MCF 10A (cell line): ENCODE measurements at regions not wholly inside any gene's neighbourhood (a gene's known extent, or its start where the extent isn't known, plus 50 kb on each side); places are given as distances from the start of the nearest gene placed in this dataset.
"Not testable (repeated sequence)": the region's sequence is repeated elsewhere in the genome, so short reads cannot be mapped to it uniquely, and the experiment has no call there.

Experiments used
- BruUV-seq: library from RNA; stranded (reverse); fragments of 400-500 nt; replicated peaks from 2 replicates; lab custom pipeline; 2021; lab: Mats Ljungman, UMichigan
- CTCF ChIA-PET: fragments of 300-600 bp; sonication (Branson Sonifier 250); formaldehyde crosslinking; extraction: SDS; loops from one replicate; lab custom pipeline; 2021; ENCODE audit warnings: antibody characterized with exemption, inconsistent platforms; lab: Yijun Ruan, JAX
- POLR2A ChIA-PET: fragments of 300-600, 350-650 bp; sonication (Branson Sonifier 250); formaldehyde crosslinking; extraction: SDS; loops from one replicate; lab custom pipeline; 2020; ENCODE audit warnings: antibody characterized with exemption, inconsistent platforms; lab: Yijun Ruan, JAX
- DNase-seq: peaks from one replicate; pipeline ENCODE4 v3.0.0-alpha.2; 2018; ENCODE audit not compliant: unreplicated experiment
- H3K27ac Mint-ChIP-seq: one replicate; pipeline ENCODE4 v1.8.0; 2022; ENCODE audit warnings: mild to moderate bottlenecking, low read depth, mixed read lengths; ENCODE audit not compliant: unreplicated experiment
- H3K27me3 Mint-ChIP-seq: one replicate; pipeline ENCODE4 v1.8.0; 2022; ENCODE audit warnings: mixed read lengths; ENCODE audit not compliant: insufficient read depth, unreplicated experiment
- H3K36me3 Mint-ChIP-seq: one replicate; pipeline ENCODE4 v1.8.0; 2022; ENCODE audit warnings: mild to moderate bottlenecking, moderate library complexity, mixed read lengths; ENCODE audit not compliant: insufficient read depth, unreplicated experiment
- H3K4me1 Mint-ChIP-seq: one replicate; pipeline ENCODE4 v1.8.0; 2022; ENCODE audit warnings: mixed read lengths; ENCODE audit not compliant: insufficient read depth, unreplicated experiment
- H3K4me3 Mint-ChIP-seq: one replicate; pipeline ENCODE4 v1.8.0; 2022; ENCODE audit warnings: mild to moderate bottlenecking, moderate library complexity, mixed read lengths; ENCODE audit not compliant: unreplicated experiment
- H3K9me3 Mint-ChIP-seq: one replicate; pipeline ENCODE4 v1.8.0; 2022; ENCODE audit warnings: mixed read lengths; ENCODE audit not compliant: unreplicated experiment
- CTCF ChIP-seq: fragments of 200-600 bp; IDR thresholded peaks from one replicate; pipeline ENCODE4 v1.8.0; 2022; ENCODE audit warnings: antibody characterized with exemption, mild to moderate bottlenecking; ENCODE audit not compliant: unreplicated experiment
- intact Hi-C: fragments of 100-400 bp; cut with micrococcal nuclease; formaldehyde crosslinking; loops from 2 replicates; pipeline ENCODE4 v1.14.1; 2022

DNA sequence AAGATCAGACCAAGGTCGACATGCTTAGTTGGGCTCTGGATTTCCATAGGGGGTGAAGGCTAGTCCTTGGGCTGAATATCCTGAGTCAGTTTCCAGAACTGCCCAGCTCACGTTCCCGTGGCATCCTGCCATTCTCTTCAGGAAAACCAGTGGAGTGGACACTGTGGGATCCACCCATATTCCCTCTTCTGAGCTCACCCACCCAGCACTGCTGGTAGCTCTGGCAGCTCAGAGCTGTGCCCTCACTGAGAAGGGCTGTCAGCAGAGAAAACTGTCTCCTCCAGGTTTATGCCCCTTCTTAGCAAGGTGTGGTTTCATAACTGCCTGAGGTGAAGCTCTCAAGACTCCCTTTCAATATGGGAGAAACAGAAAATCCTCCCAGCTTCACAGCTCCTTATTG, 111.7 kb downstream of the GGTLC2 start:
- BruUV-seq = no TSS peak
- CTCF ChIA-PET = interaction anchor here (0.7 to 2.9 kb wide), 4 partner anchors 10 to 92 kb away, joined by 3 to 9 read pairs (median 6); no protein-coding TSS in a partner anchor
- H3K27me3 Mint-ChIP-seq = no peaks in the 10 kb centered on the region

GRCh38 chr22:22756551-22757201, 112.3 kb downstream of the GGTLC2 start:
- ChIA-PET POLR2A (interaction anchor here (0.9 kb wide), 1 partner anchor 80 kb away, joined by 3 read pairs; no protein-coding TSS in a partner anchor), CTCF (interaction anchor here (0.7 to 2.9 kb wide), 5 partner anchors 11 to 92 kb away, joined by 3 to 9 read pairs (median 5); no protein-coding TSS in a partner anchor)
- intact Hi-C loops, H3K27ac Mint-ChIP-seq, H3K36me3 Mint-ChIP-seq, H3K27me3 Mint-ChIP-seq, DNase-seq, H3K9me3 Mint-ChIP-seq, H3K4me3 Mint-ChIP-seq, BruUV-seq: not testable (repeated sequence)
- H3K4me1 Mint-ChIP-seq = peaks cover 27% of the 10 kb centered on the region

More for the DNA sequence above, 111.7 kb downstream of the GGTLC2 start:
- DNase-seq = no peak
- no peak for TF ChIP-seq CTCF
- H3K27ac Mint-ChIP-seq = no peak overlapping the region
- H3K9me3 Mint-ChIP-seq = no peaks in the 10 kb centered on the region
- intact Hi-C loops = no loop called here
- peaks cover 27% of the 10 kb centered on the region for H3K4me1 Mint-ChIP-seq
- H3K4me3 Mint-ChIP-seq = no peak overlapping the region
- POLR2A ChIA-PET = interaction anchor here (0.9 kb wide), 1 partner anchor 80 kb away, joined by 3 read pairs; no protein-coding TSS in a partner anchor
- H3K36me3 Mint-ChIP-seq = peaks cover 6% of the 10 kb centered on the region

DNA sequence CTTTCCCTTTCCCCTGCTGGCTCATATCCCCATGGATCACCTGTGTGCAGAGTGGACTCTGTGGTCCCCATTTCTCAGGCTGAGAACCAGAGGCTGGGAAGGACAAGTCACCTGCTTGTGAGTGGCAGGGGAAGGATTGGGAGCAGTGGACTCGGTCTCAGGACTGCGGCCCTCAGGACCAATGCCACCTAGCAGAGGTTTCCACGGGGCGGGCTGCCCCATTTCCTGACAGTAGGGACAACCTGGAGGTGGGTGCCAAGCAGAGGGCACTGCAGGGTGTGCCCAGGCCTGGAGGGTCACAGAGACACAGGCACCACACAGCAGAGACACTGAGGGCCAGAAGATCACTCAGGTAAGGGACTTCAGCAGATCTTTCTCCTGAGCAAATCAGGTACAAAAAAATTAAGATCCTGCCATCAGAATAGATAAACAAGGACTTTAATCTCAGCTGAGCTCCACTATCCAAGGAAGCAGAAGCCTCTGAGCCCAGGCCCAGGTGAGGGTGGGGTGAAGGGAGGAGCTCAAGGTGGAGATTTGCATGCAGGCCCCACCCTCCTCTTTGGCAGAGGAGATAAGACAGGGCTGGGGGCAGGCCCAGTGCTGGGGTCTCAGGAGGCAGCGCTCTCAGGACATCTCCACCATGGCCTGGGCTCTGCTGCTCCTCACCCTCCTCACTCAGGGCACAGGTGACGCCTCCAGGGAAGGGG, 113.8 kb downstream of the GGTLC2 start:
- DNase-seq, H3K36me3 Mint-ChIP-seq, H3K4me3 Mint-ChIP-seq, BruUV-seq, H3K27ac Mint-ChIP-seq, H3K9me3 Mint-ChIP-seq, POLR2A ChIA-PET, intact Hi-C loops, H3K27me3 Mint-ChIP-seq: not testable (repeated sequence)
- CTCF ChIA-PET = interaction anchor here (1.4 to 2.9 kb wide), 2 partner anchors 11 to 12 kb away, joined by 8 to 9 read pairs; no protein-coding TSS in a partner anchor
- peaks cover 11% of the 10 kb centered on the region for H3K4me1 Mint-ChIP-seq

DNA sequence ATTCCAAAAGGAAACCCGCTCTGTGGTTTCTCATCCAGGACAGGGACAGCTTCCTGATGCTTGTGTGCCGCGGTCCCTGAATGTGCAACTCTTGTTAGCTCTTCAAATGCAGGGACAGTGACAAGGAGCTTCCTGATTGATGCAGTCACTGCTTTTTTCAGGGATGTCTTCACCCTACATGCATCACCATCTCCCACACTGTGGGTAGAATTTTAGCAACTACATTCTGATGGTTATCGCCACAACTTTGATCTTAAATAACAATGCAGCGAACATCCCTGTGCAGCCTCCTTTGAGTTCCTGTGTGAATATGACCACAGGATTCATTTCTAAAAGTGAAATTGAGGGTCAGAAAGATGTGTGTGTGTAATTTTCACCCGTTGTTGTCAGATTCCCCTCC, 115.0 kb downstream of the GGTLC2 start:
- no TSS peak for BruUV-seq
- CTCF ChIA-PET = interaction anchor here (1.4 kb wide), 1 partner anchor 10 kb away, joined by 8 read pairs; no protein-coding TSS in a partner anchor
- TF ChIP-seq CTCF = no peak

More for the DNA sequence above, 115.0 kb downstream of the GGTLC2 start:
- Mint-ChIP-seq H3K36me3 (no peaks in the 10 kb centered on the region), H3K27ac (no peak overlapping the region), H3K27me3 (no peaks in the 10 kb centered on the region), H3K4me3 (no peak overlapping the region), H3K4me1 (no peaks in the 10 kb centered on the region), H3K9me3 (no peaks in the 10 kb centered on the region)
- POLR2A ChIA-PET = no interaction called here
- intact Hi-C loops = no loop called here
- no peak for DNase-seq
